SK-MEL-5 (cell line): ENCODE measurements at regions not wholly inside any gene's neighbourhood (a gene's known extent, or its start where the extent isn't known, plus 50 kb on each side); places are given as distances from the start of the nearest gene placed in this dataset.
"Not testable (repeated sequence)": the region's sequence is repeated elsewhere in the genome, so short reads cannot be mapped to it uniquely, and the experiment has no call there.

Experiments
- DNase-seq: peaks from one replicate; pipeline ENCODE4 v3.0.0-alpha.2; 2016; ENCODE audit warnings: low read depth, low spot score
- in situ Hi-C: cut with HindIII; loops from 2 replicates; pipeline ENCODE4 v1.10.0; 2016; ENCODE audit warnings: low sequenced_read_pairs, high pct_unique_total_duplicates, low pct_unique_long_range_greater_than_20kb

GRCh38 chr6:73942592-73943186, 246.7 kb downstream of the CD109 start:
- in situ Hi-C loops, result no loop called here
- no peak for DNase-seq

GRCh38 chr6:73941892-73942291, 245.9 kb downstream of the CD109 start:
- no peak for DNase-seq
- in situ Hi-C loops, result no loop called here

GRCh38 chr6:73937805-73938204, 241.8 kb downstream of the CD109 start:
- DNase-seq, result no peak
- in situ Hi-C loops, result no loop called here

- in situ Hi-C loops, result no loop called here
- DNase-seq, result no peak
Measured at GRCh38 chr6:73932866-73933265, 236.9 kb downstream of the CD109 start.

GRCh38 chr6:73929405-73929804, 233.4 kb downstream of the CD109 start:
- in situ Hi-C loops, result no loop called here
- DNase-seq, result no peak

- no peak for DNase-seq
- in situ Hi-C loops, result no loop called here
Measured at GRCh38 chr6:73927421-73927820, 231.4 kb downstream of the CD109 start.

- in situ Hi-C loops, DNase-seq: not testable (repeated sequence)
Measured at GRCh38 chr6:73925703-73926102, 229.7 kb downstream of the CD109 start.

GRCh38 chr6:73923905-73924485, 228.0 kb downstream of the CD109 start:
- in situ Hi-C loops, result no loop called here
- peak; percentile 21 for DNase-seq

- no peak for DNase-seq
- in situ Hi-C loops, result no loop called here
Measured at GRCh38 chr6:73903155-73903554, 207.2 kb downstream of the CD109 start.

- DNase-seq, result no peak
- in situ Hi-C loops, result no loop called here
Measured at GRCh38 chr6:73901986-73902385, 206.0 kb downstream of the CD109 start.

- in situ Hi-C loops, result no loop called here
- DNase-seq, result no peak
Measured at GRCh38 chr6:73901311-73901710, 205.3 kb downstream of the CD109 start.

GRCh38 chr6:73898599-73898998, 202.6 kb downstream of the CD109 start:
- in situ Hi-C loops, result no loop called here
- peak; percentile 51 for DNase-seq

GRCh38 chr6:73893696-73894095, 197.7 kb downstream of the CD109 start:
- no peak for DNase-seq
- in situ Hi-C loops, result no loop called here

- in situ Hi-C loops, result no loop called here
Measured at GRCh38 chr6:73888050-73888449, 192.0 kb downstream of the CD109 start.

GRCh38 chr6:73885393-73885792, 189.4 kb downstream of the CD109 start:
- in situ Hi-C loops, result no loop called here
- DNase-seq, result no peak

More at GRCh38 chr6:73888050-73888449, 192.0 kb downstream of the CD109 start:
- no peak for DNase-seq

- DNase-seq, result no peak
- in situ Hi-C loops, result no loop called here
Measured at GRCh38 chr6:73884540-73884939, 188.5 kb downstream of the CD109 start.

GRCh38 chr6:73879501-73880293, 183.7 kb downstream of the CD109 start:
- DNase-seq, result no peak
- in situ Hi-C loops, result no loop called here

GRCh38 chr6:73878403-73878802, 182.4 kb downstream of the CD109 start:
- DNase-seq, result no peak
- in situ Hi-C loops, result no loop called here
